Mammary epithelial cell (primary cell): ENCODE measurements at regions not wholly inside any gene's neighbourhood (a gene's known extent, or its start where the extent isn't known, plus 50 kb on each side); places are given as distances from the start of the nearest gene placed in this dataset.

Source experiments
- CTCF ChIP-seq, 2 donors: IDR thresholded peaks in 1 of 2; conservative IDR thresholded peaks in 1 of 2; 2 replicates each; pipeline ENCODE4 v1.5.1; 2011 to 2012; ENCODE audit warnings: inconsistent platforms in 2 of 2, low read length in 2 of 2, mild to moderate bottlenecking in 2 of 2, control low read depth in 1 of 2, low read depth in 1 of 2; ENCODE audit not compliant: insufficient read depth in 1 of 2; ENCODE audit errors: extremely low read depth in 1 of 2
- EZH2 ChIP-seq: IDR thresholded peaks from 2 replicates; pipeline ENCODE4 v1.6.1; 2012; ENCODE audit warnings: low read length, inconsistent platforms, borderline replicate concordance

GRCh38 chr3:164832216-164832615 lies 246.1 kb downstream of the SI start:
- TF ChIP-seq CTCF (conservative IDR thresholded peaks at IDR 0.05 in 1 of 2, IDR thresholded peaks at IDR 0.05 in 1 of 2; ENCODE audit: extremely low read depth in 1 of 2, insufficient read depth in 1 of 2, low read depth in 1 of 2, low read length in 2 of 2) (no peak), EZH2 (no peak)
